ENCODE measurements at regions not wholly inside any gene's neighbourhood (a gene's known extent, or its start where the extent isn't known, plus 50 kb on each side); places are given as distances from the start of the nearest gene placed in this dataset.

DNA sequence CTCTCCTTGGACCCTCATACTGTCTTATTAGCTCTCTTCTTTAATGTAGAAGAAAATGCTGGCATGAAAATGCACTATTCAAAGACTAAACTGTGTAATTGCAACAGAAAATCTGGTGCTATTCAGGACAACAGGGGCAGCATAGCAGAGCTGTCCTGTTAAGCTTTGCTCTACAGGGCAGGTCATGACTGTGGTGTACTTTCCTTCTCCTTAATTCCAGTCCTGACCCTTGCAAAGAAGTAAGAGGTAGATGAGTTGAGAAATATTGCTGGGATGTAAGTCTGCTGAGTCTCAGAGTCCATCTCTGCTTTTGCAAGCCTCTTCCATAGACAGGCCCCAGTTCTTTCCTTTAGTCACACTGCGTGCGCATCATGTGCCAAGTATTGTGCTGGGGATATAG lies 52.6 kb upstream of the STK38L start:
- TF ChIP-seq RAD21 (IDR thresholded peaks at IDR 0.05 in 1 of 2, conservative IDR thresholded peaks at IDR 0.05 in 1 of 2; ENCODE audit: low read depth in 2 of 2, low read length in 2 of 2) (no peak), BACH1 (IDR thresholded peaks at IDR 0.05; ENCODE audit: low read length) (no peak), CHD1 (IDR thresholded peaks at IDR 0.05; ENCODE audit: low read depth, low read length) (no peak)
- TF ChIP-seq, protein P1, sequence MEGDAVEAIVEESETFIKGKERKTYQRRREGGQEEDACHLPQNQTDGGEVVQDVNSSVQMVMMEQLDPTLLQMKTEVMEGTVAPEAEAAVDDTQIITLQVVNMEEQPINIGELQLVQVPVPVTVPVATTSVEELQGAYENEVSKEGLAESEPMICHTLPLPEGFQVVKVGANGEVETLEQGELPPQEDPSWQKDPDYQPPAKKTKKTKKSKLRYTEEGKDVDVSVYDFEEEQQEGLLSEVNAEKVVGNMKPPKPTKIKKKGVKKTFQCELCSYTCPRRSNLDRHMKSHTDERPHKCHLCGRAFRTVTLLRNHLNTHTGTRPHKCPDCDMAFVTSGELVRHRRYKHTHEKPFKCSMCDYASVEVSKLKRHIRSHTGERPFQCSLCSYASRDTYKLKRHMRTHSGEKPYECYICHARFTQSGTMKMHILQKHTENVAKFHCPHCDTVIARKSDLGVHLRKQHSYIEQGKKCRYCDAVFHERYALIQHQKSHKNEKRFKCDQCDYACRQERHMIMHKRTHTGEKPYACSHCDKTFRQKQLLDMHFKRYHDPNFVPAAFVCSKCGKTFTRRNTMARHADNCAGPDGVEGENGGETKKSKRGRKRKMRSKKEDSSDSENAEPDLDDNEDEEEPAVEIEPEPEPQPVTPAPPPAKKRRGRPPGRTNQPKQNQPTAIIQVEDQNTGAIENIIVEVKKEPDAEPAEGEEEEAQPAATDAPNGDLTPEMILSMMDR (IDR thresholded peaks at IDR 0.05; ENCODE audit: control extremely low read depth in 1 of 3, insufficient read depth in 1 of 3, low read depth in 1 of 3, low read length in 3 of 3): no peak

Data from H1 (cell line).